Stomach (tissue), 4 donors: ENCODE measurements at regions not wholly inside any gene's neighbourhood (a gene's known extent, or its start where the extent isn't known, plus 50 kb on each side); places are given as distances from the start of the nearest gene placed in this dataset.

ENCODE experiments used
- CTCF ChIP-seq, 7 experiments: fragments of 450-650 bp in 4 of 7; fragments of 200-600 bp in 3 of 7; sonication (generic) in 3 of 7; IDR thresholded peaks; one replicate each; pipeline ENCODE4 v1.5.1; 2016 to 2019; ENCODE audit warnings: antibody characterized with exemption in 7 of 7, control low read depth in 2 of 7, mild to moderate bottlenecking in 1 of 7
- EP300 ChIP-seq: sonication (generic); formaldehyde crosslinking; IDR thresholded peaks from one replicate; pipeline ENCODE4 v1.6.1; 2017; ENCODE audit warnings: antibody characterized with exemption
- POLR2A ChIP-seq, 4 donors: fragments of 450-650 bp; IDR thresholded peaks; one replicate each; pipeline ENCODE4 v1.6.1; 2016; ENCODE audit warnings: antibody characterized with exemption in 4 of 4, control low read depth in 2 of 4, mild to moderate bottlenecking in 1 of 4, moderate library complexity in 1 of 4

GRCh38 chr5:40431734-40432133, 248.0 kb upstream of the PTGER4 start:
- no peak for TF ChIP-seq CTCF (IDR thresholded peaks at IDR 0.05)
- no peak for TF ChIP-seq POLR2A (IDR thresholded peaks at IDR 0.05)
- no peak for TF ChIP-seq EP300
